Subcutaneous abdominal adipose tissue (tissue), 5 donors: ENCODE measurements at regions not wholly inside any gene's neighbourhood (a gene's known extent, or its start where the extent isn't known, plus 50 kb on each side); places are given as distances from the start of the nearest gene placed in this dataset.

ENCODE experiments used
- H3K27ac ChIP-seq: one replicate; pipeline ENCODE4 v1.7.0; 2013; ENCODE audit warnings: low read depth, mild to moderate bottlenecking, inconsistent platforms, low read length, moderate library complexity
- H3K27me3 ChIP-seq, 5 donors: one replicate each; pipeline ENCODE4 v1.7.0; 2013; ENCODE audit warnings: low read length in 5 of 5, inconsistent platforms in 1 of 5; ENCODE audit not compliant: control insufficient read depth in 5 of 5, insufficient read depth in 4 of 5
- H3K36me3 ChIP-seq, 5 donors: one replicate each; pipeline ENCODE4 v1.7.0; 2013; ENCODE audit warnings: low read length in 5 of 5; ENCODE audit not compliant: control insufficient read depth in 5 of 5, insufficient read depth in 5 of 5
- H3K4me1 ChIP-seq, 5 donors: one replicate each; pipeline ENCODE4 v1.7.0; 2013; ENCODE audit warnings: low read length in 5 of 5, mild to moderate bottlenecking in 3 of 5, moderate library complexity in 1 of 5; ENCODE audit not compliant: control insufficient read depth in 5 of 5, insufficient read depth in 5 of 5
- H3K4me3 ChIP-seq, 5 donors: one replicate each; pipeline ENCODE4 v1.7.0; 2013; ENCODE audit warnings: low read length in 5 of 5, low read depth in 1 of 5
- H3K9ac ChIP-seq, 5 donors: one replicate each; pipeline ENCODE4 v1.7.0; 2013; ENCODE audit warnings: low read length in 5 of 5, mild to moderate bottlenecking in 4 of 5, moderate library complexity in 3 of 5
- H3K9me3 ChIP-seq, 5 donors: one replicate each; pipeline ENCODE4 v1.7.0; 2013; ENCODE audit warnings: low read length in 5 of 5; ENCODE audit not compliant: control insufficient read depth in 5 of 5
- donor health status: healthy.
- donor health status: healthy.
- donor health status: healthy.
- donor health status: healthy.
- donor health status: healthy.

DNA sequence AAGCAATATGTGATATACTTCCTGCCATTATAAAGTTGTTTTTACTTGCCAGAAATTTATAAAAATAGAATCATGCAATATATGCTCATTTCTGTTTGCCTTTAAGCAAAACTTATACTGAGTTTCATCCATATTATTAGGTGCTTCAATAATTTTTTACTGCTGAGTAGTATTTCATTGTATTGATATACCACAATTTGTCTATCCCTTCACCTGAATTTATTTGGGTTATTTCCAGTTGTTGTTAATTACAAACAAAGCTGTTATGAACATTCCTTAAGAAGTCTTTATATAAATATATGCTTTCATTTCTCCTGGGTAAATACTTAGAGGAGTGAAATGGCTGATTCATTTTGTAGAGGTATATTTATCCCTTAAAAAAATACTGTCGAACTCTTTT lies 864.1 kb downstream of the HACE1 start:
- Histone ChIP-seq H3K27ac (no peak overlapping the region), H3K4me1 (no peaks in the 10 kb centered on the region), H3K4me3 (no peak overlapping the region), H3K36me3 (no peaks in the 10 kb centered on the region), H3K9ac (no peak overlapping the region), H3K27me3 (no peaks in the 10 kb centered on the region), H3K9me3 (no peaks in the 10 kb centered on the region)

DNA sequence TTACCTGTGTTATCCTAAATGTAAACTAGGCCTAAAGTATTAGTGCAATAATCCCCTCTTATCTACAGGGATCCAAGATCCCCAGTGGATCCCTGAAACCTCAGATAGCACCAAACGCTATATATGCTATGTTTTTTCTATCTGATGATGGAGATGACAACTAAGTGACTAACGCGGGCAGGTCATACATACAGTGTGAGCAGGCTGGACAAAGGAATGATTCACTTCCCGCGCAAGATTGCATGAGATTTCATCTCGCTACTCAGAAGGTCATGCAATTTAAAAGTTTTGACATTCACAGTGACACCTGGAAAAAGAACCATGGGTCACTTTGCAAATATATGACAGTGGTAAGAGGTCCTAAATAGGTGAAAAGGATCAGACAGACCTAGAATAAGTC lies 875.9 kb downstream of the HACE1 start:
- H3K36me3 ChIP-seq = no peaks in the 10 kb centered on the region
- H3K4me3 ChIP-seq = no peak overlapping the region
- no peaks in the 10 kb centered on the region for H3K27me3 ChIP-seq
- no peak overlapping the region for H3K9ac ChIP-seq
- no peaks in the 10 kb centered on the region for H3K9me3 ChIP-seq
- no peaks in the 10 kb centered on the region for H3K4me1 ChIP-seq
- H3K27ac ChIP-seq = no peak overlapping the region

DNA sequence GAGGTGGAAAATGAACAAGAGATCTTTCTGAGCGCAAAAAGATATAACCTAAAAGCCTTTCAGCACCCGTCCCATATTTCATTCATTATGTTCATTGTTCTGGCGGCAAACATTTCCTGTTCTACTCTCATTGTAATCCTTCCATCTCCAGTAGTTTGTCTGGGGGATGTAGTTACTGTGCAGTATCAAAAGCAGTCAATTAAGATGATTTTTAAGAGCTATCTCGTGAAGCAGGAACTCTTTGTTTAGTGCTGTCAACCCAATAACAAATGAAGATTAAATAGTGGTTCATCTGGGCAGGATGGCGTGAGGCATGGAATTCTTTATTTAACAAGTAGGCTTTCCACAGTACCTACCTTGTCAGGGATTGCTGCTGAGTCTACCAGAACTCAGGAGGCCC lies 876.7 kb downstream of the HACE1 start:
- H3K36me3 ChIP-seq = no peaks in the 10 kb centered on the region
- no peaks in the 10 kb centered on the region for H3K27me3 ChIP-seq
- H3K9me3 ChIP-seq = no peaks in the 10 kb centered on the region
- H3K4me3 ChIP-seq = no peak overlapping the region
- H3K27ac ChIP-seq = no peak overlapping the region
- no peak overlapping the region for H3K9ac ChIP-seq
- no peaks in the 10 kb centered on the region for H3K4me1 ChIP-seq

DNA sequence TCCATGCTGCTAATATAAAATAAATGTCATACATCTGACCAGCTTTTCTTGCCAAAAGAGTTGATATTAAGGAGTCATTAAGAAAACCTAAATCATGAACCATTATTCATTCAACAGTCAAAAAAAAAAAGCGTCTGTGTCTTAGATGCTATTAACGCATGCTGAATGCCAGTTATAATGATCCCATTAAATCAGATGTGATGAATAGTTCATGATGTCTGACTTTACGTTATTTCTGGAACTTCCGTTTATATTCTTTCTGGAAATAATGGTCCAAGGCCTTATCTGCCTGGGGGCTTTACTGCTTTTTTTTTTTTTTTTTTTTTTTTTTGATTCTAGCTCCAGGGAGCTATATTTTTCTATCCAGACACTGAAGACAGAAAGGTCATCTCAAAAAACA lies 877.1 kb downstream of the HACE1 start:
- Histone ChIP-seq H3K9ac (no peak overlapping the region), H3K27me3 (no peaks in the 10 kb centered on the region), H3K36me3 (no peaks in the 10 kb centered on the region), H3K4me3 (no peak overlapping the region), H3K4me1 (no peaks in the 10 kb centered on the region), H3K9me3 (no peaks in the 10 kb centered on the region), H3K27ac (no peak overlapping the region)

DNA sequence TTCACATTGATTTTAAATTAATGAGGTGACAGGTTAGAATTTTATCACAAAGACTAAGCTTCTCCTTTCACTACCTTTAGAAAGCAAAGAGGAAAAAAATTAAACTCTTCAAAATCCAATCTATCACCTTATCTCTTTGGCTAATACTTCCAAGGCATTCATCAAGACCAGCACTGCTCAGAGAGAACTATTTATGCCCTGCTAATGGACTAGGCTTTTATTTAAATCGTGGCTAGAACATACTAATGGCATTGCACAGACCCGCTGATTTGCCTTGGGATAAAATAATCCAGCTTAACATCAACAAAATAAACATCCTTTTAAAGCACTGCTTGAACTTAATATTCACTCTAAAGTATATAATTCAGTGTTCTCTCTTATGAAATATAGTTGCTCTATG lies 880.4 kb downstream of the HACE1 start:
- no peaks in the 10 kb centered on the region for H3K27me3 ChIP-seq
- no peaks in the 10 kb centered on the region for H3K36me3 ChIP-seq
- no peaks in the 10 kb centered on the region for H3K9me3 ChIP-seq
- no peaks in the 10 kb centered on the region for H3K4me1 ChIP-seq
- H3K27ac ChIP-seq = no peak overlapping the region
- H3K9ac ChIP-seq = no peak overlapping the region
- no peak overlapping the region for H3K4me3 ChIP-seq

DNA sequence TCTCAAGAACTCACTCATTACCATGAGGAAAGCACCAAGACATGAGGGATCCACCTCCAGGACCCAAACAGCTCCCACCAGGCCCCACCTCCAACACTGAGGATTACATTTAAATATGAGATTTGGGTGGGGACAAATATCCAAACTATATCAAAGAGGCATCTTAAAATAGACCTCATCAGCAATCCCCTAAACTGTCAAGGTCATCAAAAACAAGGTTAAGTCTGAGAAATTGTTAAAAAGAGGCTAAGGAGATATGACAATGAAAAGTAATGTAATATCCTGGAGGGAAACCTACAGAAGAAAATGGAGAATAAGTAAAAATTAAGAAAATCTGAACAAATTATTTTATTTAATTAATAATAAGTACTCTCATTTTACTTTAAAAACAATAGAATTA lies 922.3 kb downstream of the HACE1 start:
- no peak overlapping the region for H3K27ac ChIP-seq
- no peak overlapping the region for H3K4me3 ChIP-seq
- H3K9ac ChIP-seq = no peak overlapping the region
- H3K9me3 ChIP-seq = peaks cover 0 to 7% (median 0%) of the 10 kb centered on the region in 5 donors
- H3K27me3 ChIP-seq = no peaks in the 10 kb centered on the region
- H3K36me3 ChIP-seq = no peaks in the 10 kb centered on the region
- H3K4me1 ChIP-seq = no peaks in the 10 kb centered on the region

DNA sequence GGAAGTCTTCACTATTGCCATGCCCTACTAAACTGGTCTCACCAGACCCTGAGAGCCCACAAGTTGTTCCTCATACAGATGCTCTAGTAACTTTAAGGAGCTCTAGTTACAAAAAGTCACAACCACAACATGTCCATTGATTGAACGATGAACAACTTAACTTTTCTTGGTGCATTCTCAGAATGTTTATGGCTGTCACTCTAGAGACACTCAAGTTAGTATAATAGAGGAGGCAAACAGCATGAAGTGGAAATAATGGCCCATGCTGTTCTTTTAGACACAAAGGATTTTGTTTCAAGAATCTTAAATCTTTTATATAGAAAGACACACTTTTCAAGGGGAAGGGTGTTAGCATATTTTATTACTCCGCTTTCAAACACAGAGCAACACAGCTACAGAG lies 934.4 kb downstream of the HACE1 start:
- Histone ChIP-seq H3K4me1 (no peaks in the 10 kb centered on the region), H3K9me3 (peaks cover 0 to 10% (median 0%) of the 10 kb centered on the region in 5 donors), H3K27me3 (no peaks in the 10 kb centered on the region), H3K27ac (no peak overlapping the region), H3K9ac (no peak overlapping the region), H3K36me3 (no peaks in the 10 kb centered on the region), H3K4me3 (no peak overlapping the region)

DNA sequence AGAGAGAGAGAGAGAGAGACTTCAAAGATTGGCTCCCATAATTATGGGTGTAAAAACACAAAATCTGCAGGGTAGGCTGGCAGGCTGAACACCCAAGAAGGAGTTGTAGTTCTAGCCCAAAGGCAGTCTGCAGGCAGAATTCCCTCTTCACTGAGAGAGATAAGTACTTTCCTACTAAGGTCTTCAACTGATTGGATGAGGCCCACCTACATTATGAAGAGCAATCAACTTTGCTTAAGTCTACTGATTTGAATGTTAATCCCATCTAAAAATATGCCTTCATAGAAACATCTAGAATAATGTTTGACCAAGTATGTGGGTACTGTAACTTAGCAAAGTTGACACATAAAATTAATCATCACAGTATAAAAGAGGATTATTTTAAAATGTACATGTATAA lies 949.7 kb downstream of the HACE1 start:
- no peak overlapping the region for H3K9ac ChIP-seq
- H3K27ac ChIP-seq = no peak overlapping the region
- no peak overlapping the region for H3K4me3 ChIP-seq
- H3K9me3 ChIP-seq = no peaks in the 10 kb centered on the region
- H3K27me3 ChIP-seq = no peaks in the 10 kb centered on the region
- H3K4me1 ChIP-seq = no peaks in the 10 kb centered on the region
- H3K36me3 ChIP-seq = no peaks in the 10 kb centered on the region

DNA sequence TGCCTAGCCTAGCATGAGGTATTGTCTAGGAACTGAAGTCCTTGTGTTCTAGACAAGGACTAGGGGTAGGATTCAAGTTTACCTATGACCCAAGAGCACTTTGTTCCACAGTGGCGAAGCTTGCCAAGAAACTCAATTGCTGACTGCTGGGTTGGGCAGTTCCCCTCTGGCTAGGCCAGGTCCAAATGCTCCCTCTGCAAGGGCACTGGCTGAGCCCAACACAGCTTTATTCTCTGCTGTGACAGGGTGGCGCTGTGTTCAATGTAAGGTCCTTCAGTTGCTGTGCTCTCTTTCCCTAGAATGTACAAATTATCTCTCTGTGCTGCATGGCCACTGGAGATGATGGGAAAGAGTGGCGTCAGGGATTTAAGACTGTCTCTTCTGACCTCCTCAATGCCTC lies 950.8 kb downstream of the HACE1 start:
- H3K4me1 ChIP-seq = no peaks in the 10 kb centered on the region
- no peak overlapping the region for H3K9ac ChIP-seq
- no peak overlapping the region for H3K4me3 ChIP-seq
- no peak overlapping the region for H3K27ac ChIP-seq
- no peaks in the 10 kb centered on the region for H3K9me3 ChIP-seq
- H3K27me3 ChIP-seq = no peaks in the 10 kb centered on the region
- no peaks in the 10 kb centered on the region for H3K36me3 ChIP-seq

DNA sequence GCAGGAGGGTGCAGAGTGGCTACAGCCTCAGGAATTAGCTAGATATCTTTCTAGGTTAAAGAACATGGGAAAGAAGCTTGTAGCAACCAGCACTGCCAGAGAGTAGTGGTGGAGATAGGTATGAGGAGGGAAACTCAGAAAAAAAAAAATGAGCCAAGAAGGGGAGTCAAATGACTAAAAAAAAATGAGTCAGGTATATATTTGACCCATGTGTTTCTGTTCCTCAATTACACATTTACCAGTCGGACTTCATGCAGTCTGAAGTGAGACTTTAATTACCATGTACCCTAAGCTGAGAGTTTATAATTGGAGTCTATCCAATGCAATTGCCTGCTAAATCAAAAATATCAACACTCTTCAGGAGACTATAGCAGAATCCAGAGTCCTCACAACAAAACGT lies 964.6 kb downstream of the HACE1 start:
- Histone ChIP-seq H3K27ac (no peak overlapping the region), H3K4me3 (no peak overlapping the region), H3K27me3 (no peaks in the 10 kb centered on the region), H3K36me3 (no peaks in the 10 kb centered on the region), H3K4me1 (peaks cover 0 to 8% (median 0%) of the 10 kb centered on the region in 5 donors), H3K9me3 (no peaks in the 10 kb centered on the region), H3K9ac (no peak overlapping the region)

DNA sequence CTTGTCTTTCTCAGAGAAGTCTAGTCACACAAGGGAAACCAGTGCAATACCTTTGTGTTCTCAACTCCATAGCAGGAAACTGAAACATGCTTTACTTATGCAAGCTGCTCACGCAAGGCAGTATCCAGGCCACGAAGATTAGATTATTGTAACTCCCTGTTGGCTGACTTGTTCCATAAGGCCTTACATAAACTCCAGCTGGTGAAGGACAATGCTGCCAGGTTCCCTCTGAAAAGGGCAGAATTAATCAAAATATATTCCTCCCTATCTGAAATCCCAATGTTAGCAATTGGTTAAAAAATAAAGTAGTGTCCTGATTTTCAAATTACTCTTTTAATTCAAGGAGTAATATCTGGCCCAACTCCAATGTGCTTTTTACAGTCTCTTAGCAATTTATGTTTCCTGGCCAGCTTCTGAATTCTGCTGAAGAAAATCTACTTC lies 966.6 kb downstream of the HACE1 start:
- Histone ChIP-seq H3K27ac (no peak overlapping the region), H3K36me3 (no peaks in the 10 kb centered on the region), H3K9me3 (no peaks in the 10 kb centered on the region), H3K27me3 (no peaks in the 10 kb centered on the region), H3K9ac (no peak overlapping the region), H3K4me1 (peaks cover 0 to 8% (median 0%) of the 10 kb centered on the region in 5 donors), H3K4me3 (no peak overlapping the region)
